ENCODE measurements at regions not wholly inside any gene's neighbourhood (a gene's known extent, or its start where the extent isn't known, plus 50 kb on each side); places are given as distances from the start of the nearest gene placed in this dataset.
"Not testable (repeated sequence)": the region's sequence is repeated elsewhere in the genome, so short reads cannot be mapped to it uniquely, and the experiment has no call there.

DNA sequence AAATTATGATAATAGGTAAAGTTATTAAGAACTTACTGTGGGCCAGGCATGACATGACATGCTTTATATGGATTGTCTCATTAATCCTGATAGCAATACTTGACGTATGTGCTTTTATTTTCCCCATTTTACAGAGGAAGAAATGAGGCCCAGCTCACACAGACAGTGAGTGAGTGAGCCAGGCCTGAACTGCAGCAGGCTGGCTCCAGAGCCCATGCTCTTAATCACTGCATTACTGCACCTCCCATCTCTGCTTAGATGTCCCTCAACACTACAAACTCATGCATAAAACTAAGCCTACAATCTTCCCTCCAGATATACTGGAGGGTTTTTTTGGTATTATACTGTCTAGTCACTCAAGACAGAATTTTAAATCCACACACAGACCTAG is 68.5 kb upstream of the OSBPL3 start:
- Histone ChIP-seq H3K4me3 (no peak overlapping the region), H3K27ac (no peak overlapping the region), H3K4me1 (replicated peaks in 1 of 2) (no peaks in the 10 kb centered on the region)
- in situ Hi-C loops (cut with MboI; ENCODE audit: low pct_unique_long_range_greater_than_20kb in 2 of 9, low sequenced_read_pairs in 9 of 9, unreplicated experiment in 9 of 9), result no loop called here
- 100% methylated on average over 1 of the region's 1 CpG; no CpG with 5 or more reads in 7 of the 10 experiments for WGBS, 10 experiments
- ATAC-seq (replicated peaks in 6 of 8), result peak in 2 of 8 experiments; percentile 31 to 38

DNA sequence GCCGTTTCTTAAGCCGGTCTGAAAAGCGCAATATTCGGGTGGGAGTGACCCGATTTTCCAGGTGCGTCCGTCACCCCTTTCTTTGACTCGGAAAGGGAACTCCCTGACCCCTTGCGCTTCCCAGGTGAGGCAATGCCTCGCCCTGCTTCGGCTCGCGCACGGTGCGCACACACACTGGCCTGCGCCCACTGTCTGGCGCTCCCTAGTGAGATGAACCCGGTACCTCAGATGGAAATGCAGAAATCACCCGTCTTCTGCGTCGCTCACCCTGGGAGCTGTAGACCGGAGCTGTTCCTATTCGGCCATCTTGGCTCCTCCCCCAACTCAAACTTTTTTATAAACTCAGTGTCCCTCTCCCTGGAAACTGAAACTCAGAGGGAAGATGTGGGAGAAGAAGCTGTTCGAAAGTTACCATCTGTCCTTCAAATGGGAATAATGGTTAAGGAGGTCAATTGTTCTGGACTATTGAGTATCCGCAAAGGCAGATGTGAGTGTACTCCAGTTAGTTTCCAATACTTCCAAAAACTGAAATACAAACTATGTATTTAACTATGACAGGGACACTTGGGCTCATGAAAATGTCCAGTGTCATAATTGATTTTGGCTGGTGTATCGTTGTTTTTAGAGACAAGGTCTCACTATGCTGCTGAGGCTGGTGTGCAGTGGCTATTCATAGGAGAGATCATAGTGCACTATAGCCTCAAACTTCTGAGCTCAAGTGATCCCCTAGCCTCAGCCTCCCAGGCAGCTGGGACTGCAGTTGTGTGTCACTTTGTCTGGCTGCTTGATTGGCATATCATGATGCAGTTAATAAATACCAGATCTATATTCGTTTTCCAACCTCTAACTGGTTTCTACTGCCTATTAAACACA is 67.8 kb upstream of the OSBPL3 start:
- 69 to 100% (median 92%) methylated on average over 1 to 4 of the region's 27 CpGs; no CpG with 5 or more reads in 4 of the 10 experiments for WGBS, 10 experiments
- H3K27ac ChIP-seq; H3K4me1 ChIP-seq (replicated peaks in 1 of 2); ATAC-seq (replicated peaks in 6 of 8); H3K4me3 ChIP-seq; in situ Hi-C loops (cut with MboI; ENCODE audit: low pct_unique_long_range_greater_than_20kb in 2 of 9, low sequenced_read_pairs in 9 of 9, unreplicated experiment in 9 of 9): not testable (repeated sequence)

DNA sequence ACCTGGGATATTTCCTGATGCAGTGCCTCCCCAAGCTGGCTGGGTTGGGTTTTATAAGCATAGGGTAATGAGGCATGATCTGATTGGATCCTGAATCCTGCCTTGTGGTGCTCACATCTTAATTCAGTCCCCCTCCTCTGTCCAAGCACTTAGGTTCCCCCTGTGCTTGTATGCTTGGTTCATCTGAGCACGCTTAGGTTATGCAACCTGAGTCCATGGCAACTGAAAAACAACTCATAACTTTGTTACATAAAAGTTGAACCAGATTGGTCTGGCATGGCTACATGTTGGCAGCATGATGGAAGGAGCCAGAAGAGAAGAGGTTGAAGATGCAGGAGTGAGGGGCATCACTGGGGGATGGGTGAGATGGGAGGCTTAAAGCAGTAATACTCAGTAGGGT is 57.3 kb upstream of the OSBPL3 start:
- in situ Hi-C loops (cut with MboI; ENCODE audit: low pct_unique_long_range_greater_than_20kb in 2 of 9, low sequenced_read_pairs in 9 of 9, unreplicated experiment in 9 of 9), result no loop called here
- H3K4me1 ChIP-seq (replicated peaks in 1 of 2), result no peaks in the 10 kb centered on the region
- ATAC-seq (replicated peaks in 6 of 8), result peak in 2 of 8 experiments; percentile 18 to 60
- no peak overlapping the region for H3K27ac ChIP-seq
- WGBS, 10 experiments, result 86 to 100% (median 100%) methylated on average over 1 of the region's 1 CpG; no CpG with 5 or more reads in 7 of the 10 experiments
- no peak overlapping the region for H3K4me3 ChIP-seq

DNA sequence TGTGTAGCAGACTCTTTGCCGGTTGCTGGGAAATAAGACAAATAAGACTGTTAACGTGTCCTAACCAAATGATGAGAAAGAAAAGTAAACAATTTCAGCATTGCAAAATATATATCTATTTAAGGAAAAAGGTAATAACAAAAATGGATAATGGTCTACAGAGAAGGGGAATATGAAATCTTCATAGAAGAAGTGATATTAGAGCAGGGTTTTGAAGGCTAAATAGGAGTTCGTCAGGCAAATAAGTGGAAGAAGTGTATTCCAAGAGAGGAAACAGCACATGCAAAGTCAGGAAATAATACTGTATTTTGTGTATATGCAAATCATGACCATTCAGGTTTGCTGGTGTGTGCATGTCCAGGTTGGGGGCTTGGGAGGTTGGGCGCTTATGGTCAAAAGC is 55.3 kb upstream of the OSBPL3 start:
- ATAC-seq (replicated peaks in 6 of 8), result no peak
- WGBS, 10 experiments, result 79 to 97% (median 92%) methylated on average over 2 to 4 of the region's 4 CpGs

DNA sequence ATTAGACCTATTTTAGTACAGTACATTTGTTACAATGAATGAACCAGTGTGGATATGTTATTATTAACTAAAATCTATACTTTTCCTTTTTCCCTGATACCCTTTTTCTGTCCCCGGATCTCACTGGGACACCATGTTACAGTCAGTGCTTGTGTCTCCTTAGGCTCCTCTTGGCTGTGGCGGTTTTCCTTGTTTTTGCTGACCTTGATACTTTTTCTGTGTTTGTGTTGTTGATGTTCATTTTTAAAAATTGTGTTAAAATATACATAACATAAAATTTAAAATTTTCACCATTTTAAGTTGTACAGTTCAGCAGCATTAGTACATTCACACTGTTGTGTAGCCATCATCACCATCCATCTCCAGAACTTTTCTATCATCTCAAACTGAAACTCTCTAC is 54.2 kb upstream of the OSBPL3 start:
- H3K4me3 ChIP-seq, result no peak overlapping the region
- in situ Hi-C loops (cut with MboI; ENCODE audit: low pct_unique_long_range_greater_than_20kb in 2 of 9, low sequenced_read_pairs in 9 of 9, unreplicated experiment in 9 of 9), result no loop called here

More for the DNA sequence above, 55.3 kb upstream of the OSBPL3 start:
- Histone ChIP-seq H3K27ac (no peak overlapping the region), H3K4me3 (no peak overlapping the region), H3K4me1 (replicated peaks in 1 of 2) (no peaks in the 10 kb centered on the region)
- in situ Hi-C loops (cut with MboI; ENCODE audit: low pct_unique_long_range_greater_than_20kb in 2 of 9, low sequenced_read_pairs in 9 of 9, unreplicated experiment in 9 of 9), result no loop called here

DNA sequence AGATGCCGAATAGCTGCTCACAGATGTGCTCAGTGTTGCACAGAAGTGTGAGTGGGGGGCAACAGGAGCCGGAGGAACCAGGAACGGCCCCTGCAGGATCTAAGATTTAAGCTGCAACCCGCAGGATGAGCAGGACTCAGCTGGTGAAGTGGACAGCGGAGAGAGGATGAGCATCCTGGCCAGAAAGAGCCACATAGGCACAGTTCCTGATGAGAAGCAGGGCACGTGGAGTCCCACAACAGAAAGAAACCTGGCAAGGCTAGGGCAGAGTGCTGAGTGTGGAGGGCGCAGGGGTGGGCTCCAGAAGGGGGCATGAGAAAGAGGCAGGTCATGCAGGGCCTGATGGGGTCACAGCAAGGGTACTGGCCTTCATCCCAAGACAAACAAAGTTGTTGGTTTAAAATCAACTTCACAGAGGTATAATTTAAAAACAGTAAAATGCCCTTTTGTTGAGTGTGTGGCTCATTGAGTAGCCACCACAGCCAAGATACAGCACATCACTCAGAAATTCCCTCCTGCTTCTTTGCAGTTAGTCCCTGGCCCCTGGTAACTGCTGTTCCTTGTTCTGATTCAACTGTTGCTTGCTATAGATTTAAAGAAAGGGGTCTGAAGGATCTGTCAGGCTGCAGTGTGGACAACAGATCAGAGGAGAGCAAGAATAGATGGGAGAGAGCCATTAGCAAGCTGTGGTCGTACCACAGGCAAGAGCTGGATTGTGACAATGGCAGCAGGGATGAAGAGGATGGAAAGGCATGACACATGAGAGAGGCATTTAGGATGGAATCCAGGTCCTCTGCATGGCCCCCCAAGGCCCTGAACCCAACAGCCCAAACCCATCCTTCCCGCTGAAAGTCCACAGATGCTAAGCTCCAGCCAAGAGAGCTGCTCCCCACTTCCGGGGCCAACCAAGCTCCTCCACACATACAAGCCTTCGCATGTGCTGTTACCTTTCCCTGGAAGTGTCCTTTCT is 53.1 kb upstream of the OSBPL3 start:
- in situ Hi-C loops (cut with MboI; ENCODE audit: low pct_unique_long_range_greater_than_20kb in 2 of 9, low sequenced_read_pairs in 9 of 9, unreplicated experiment in 9 of 9), result no loop called here
- Histone ChIP-seq H3K27ac (no peak overlapping the region), H3K4me3 (no peak overlapping the region), H3K4me1 (replicated peaks in 1 of 2) (no peaks in the 10 kb centered on the region)
- 57 to 100% (median 82%) methylated on average over 1 to 8 of the region's 11 CpGs for WGBS, 10 experiments
- no peak for ATAC-seq (replicated peaks in 6 of 8)

More for the DNA sequence above, 54.2 kb upstream of the OSBPL3 start:
- Histone ChIP-seq H3K4me1 (replicated peaks in 1 of 2) (no peaks in the 10 kb centered on the region), H3K27ac (no peak overlapping the region)
- WGBS, 10 experiments, result 79 to 100% (median 100%) methylated on average over 1 to 2 of the region's 2 CpGs; no CpG with 5 or more reads in 2 of the 10 experiments
- ATAC-seq (replicated peaks in 6 of 8), result no peak

DNA sequence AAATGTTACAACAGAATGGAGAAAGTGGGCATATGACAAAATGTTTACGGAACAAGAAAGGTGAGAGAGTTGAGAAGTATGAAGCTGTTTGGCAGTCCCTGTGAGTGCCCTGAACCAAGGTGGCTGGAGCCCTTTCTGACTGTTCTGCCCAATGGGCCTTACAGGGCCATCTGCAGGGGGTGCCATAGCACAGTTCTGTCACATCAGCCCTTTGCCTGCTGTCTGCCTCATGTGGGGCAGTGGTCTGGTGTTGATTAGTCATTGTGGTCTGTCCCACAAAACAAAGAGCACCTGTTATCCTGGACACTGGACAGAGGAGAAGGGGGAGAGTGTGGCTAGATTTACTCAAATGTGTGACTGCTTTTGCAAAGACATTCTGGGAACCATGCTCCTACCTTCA is 51.5 kb upstream of the OSBPL3 start:
- WGBS, 10 experiments, result 80 to 100% (median 87%) methylated on average over 1 of the region's 1 CpG; no CpG with 5 or more reads in 6 of the 10 experiments
- H3K4me1 ChIP-seq (replicated peaks in 1 of 2), result no peaks in the 10 kb centered on the region
- no peak for ATAC-seq (replicated peaks in 6 of 8)
- in situ Hi-C loops (cut with MboI; ENCODE audit: low pct_unique_long_range_greater_than_20kb in 2 of 9, low sequenced_read_pairs in 9 of 9, unreplicated experiment in 9 of 9), result no loop called here
- H3K27ac ChIP-seq, result no peak overlapping the region
- no peak overlapping the region for H3K4me3 ChIP-seq

DNA sequence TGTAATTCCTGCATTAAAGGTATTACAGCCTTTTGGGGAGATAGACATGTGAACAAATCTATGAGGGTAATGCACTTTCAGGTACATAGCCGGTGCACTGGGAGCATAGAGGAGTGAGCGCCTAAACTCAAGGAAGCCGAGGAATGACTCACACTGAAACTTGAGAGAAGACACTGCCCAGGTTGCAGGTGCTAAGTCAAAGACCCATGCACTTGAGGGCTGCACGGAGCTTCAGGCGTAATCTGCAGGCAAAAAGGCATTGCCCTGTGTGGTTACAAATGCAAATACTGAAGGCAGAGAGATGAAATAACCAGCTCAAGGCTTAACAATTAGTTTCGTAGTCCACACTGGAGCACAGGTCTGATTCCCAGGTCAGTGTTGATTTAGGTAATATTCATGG is 51.0 kb upstream of the OSBPL3 start:
- in situ Hi-C loops (cut with MboI; ENCODE audit: low pct_unique_long_range_greater_than_20kb in 2 of 9, low sequenced_read_pairs in 9 of 9, unreplicated experiment in 9 of 9), result no loop called here
- no peak for ATAC-seq (replicated peaks in 6 of 8)
- no peaks in the 10 kb centered on the region for H3K4me1 ChIP-seq (replicated peaks in 1 of 2)
- 58 to 100% (median 91%) methylated on average over 1 to 6 of the region's 6 CpGs; no CpG with 5 or more reads in 1 of the 10 experiments for WGBS, 10 experiments
- no peak overlapping the region for H3K27ac ChIP-seq
- no peak overlapping the region for H3K4me3 ChIP-seq

All from motor neuron (in vitro differentiated cells).